Fibroblast of lung (primary cell): ENCODE measurements at regions not wholly inside any gene's neighbourhood (a gene's known extent, or its start where the extent isn't known, plus 50 kb on each side); places are given as distances from the start of the nearest gene placed in this dataset.

Experiments
- DNase-seq, 2 donors: peaks; one replicate each; pipeline versions ENCODE4 v3.0.0 to v3.0.0-alpha.2; 2010; ENCODE audit warnings: low read depth in 2 of 2
- H2AFZ ChIP-seq: 2 replicates; pipeline ENCODE4 v1.5.1; 2012; ENCODE audit warnings: low read length, control low read depth, inconsistent platforms
- H3K27ac ChIP-seq: 2 replicates; pipeline ENCODE4 v1.5.1; 2011; ENCODE audit warnings: low read length, control low read depth; ENCODE audit not compliant: insufficient read depth
- H3K27me3 ChIP-seq: 2 replicates; pipeline ENCODE4 v1.5.1; 2011; ENCODE audit warnings: mild to moderate bottlenecking, low read length; ENCODE audit not compliant: control insufficient read depth, insufficient read depth
- H3K36me3 ChIP-seq: 2 replicates; pipeline ENCODE4 v1.5.1; 2011; ENCODE audit warnings: low read length; ENCODE audit not compliant: control insufficient read depth, insufficient read depth
- H3K4me1 ChIP-seq: 2 replicates; pipeline ENCODE4 v1.5.1; 2011; ENCODE audit warnings: low read length; ENCODE audit not compliant: control insufficient read depth, insufficient read depth; ENCODE audit errors: extremely low read depth
- H3K4me2 ChIP-seq: 2 replicates; pipeline ENCODE4 v1.5.1; 2011; ENCODE audit warnings: low read length, control low read depth; ENCODE audit not compliant: insufficient read depth; ENCODE audit errors: extremely low read depth
- H3K4me3 ChIP-seq, 4 experiments: fragments of 200-600 bp in 1 of 4; sonication (generic) in 1 of 4; replicated peaks in 1 of 4; 2 replicates each; pipeline ENCODE4 v1.5.1; 2011 to 2016; ENCODE audit warnings: low read length in 4 of 4, low read depth in 3 of 4, mild to moderate bottlenecking in 3 of 4, control low read depth in 2 of 4, inconsistent platforms in 1 of 4, mixed read lengths in 1 of 4; ENCODE audit not compliant: insufficient read depth in 1 of 4; ENCODE audit errors: control extremely low read depth in 1 of 4
- H3K79me2 ChIP-seq: 2 replicates; pipeline ENCODE4 v1.5.1; 2012; ENCODE audit warnings: mild to moderate bottlenecking, low read length, inconsistent platforms; ENCODE audit not compliant: control insufficient read depth, insufficient read depth
- H3K9ac ChIP-seq: 2 replicates; pipeline ENCODE4 v1.5.1; 2011; ENCODE audit warnings: mild to moderate bottlenecking, low read length, control low read depth; ENCODE audit not compliant: insufficient read depth
- H3K9me3 ChIP-seq: 2 replicates; pipeline ENCODE4 v1.5.1; 2012; ENCODE audit warnings: low read depth, low read length; ENCODE audit not compliant: control insufficient read depth, insufficient read depth
- H4K20me1 ChIP-seq: 2 replicates; pipeline ENCODE4 v1.5.1; 2011; ENCODE audit warnings: low read length; ENCODE audit not compliant: control insufficient read depth, insufficient read depth; ENCODE audit errors: extremely low read depth
- CTCF ChIP-seq, 2 donors: IDR thresholded peaks in 1 of 2; conservative IDR thresholded peaks in 1 of 2; 1 replicate in 1 of 2; 2 replicates in 1 of 2; pipeline ENCODE4 v1.5.1; 2011 to 2012; ENCODE audit warnings: low read length in 2 of 2, control low read depth in 1 of 2, inconsistent platforms in 1 of 2, low read depth in 1 of 2, mild to moderate bottlenecking in 1 of 2
- EZH2 ChIP-seq: IDR thresholded peaks from 2 replicates; pipeline ENCODE4 v1.5.1; 2012; ENCODE audit warnings: low read length, control low read depth, mild to moderate bottlenecking; ENCODE audit errors: missing control alignments

GRCh38 chr11:80973786-80974185 lies 1533.0 kb upstream of the TENM4 start:
- Histone ChIP-seq H2AFZ (no peak overlapping the region), H3K9me3 (no peaks in the 10 kb centered on the region), H3K4me2 (no peak overlapping the region), H3K27me3 (no peaks in the 10 kb centered on the region), H3K27ac (no peak overlapping the region), H3K36me3 (no peaks in the 10 kb centered on the region), H3K4me1 (no peaks in the 10 kb centered on the region), H3K4me3 (no peak overlapping the region), H3K79me2 (no peaks in the 10 kb centered on the region), H4K20me1 (no peaks in the 10 kb centered on the region), H3K9ac (no peak overlapping the region)
- TF ChIP-seq CTCF (conservative IDR thresholded peaks at IDR 0.05 in 1 of 2, IDR thresholded peaks at IDR 0.05 in 1 of 2; ENCODE audit: low read depth in 1 of 2, low read length in 2 of 2): no peak
- no peak for TF ChIP-seq EZH2
- no peak for DNase-seq

GRCh38 chr11:80970037-80970436 lies 1529.2 kb upstream of the TENM4 start:
- Histone ChIP-seq H2AFZ (no peak overlapping the region), H3K36me3 (no peaks in the 10 kb centered on the region), H3K27me3 (no peaks in the 10 kb centered on the region), H3K27ac (no peak overlapping the region), H3K79me2 (no peaks in the 10 kb centered on the region), H3K4me2 (no peak overlapping the region), H3K9me3 (no peaks in the 10 kb centered on the region), H3K4me3 (no peak overlapping the region), H3K4me1 (no peaks in the 10 kb centered on the region), H3K9ac (no peak overlapping the region), H4K20me1 (no peaks in the 10 kb centered on the region)
- TF ChIP-seq EZH2 (no peak), CTCF (conservative IDR thresholded peaks at IDR 0.05 in 1 of 2, IDR thresholded peaks at IDR 0.05 in 1 of 2; ENCODE audit: low read depth in 1 of 2, low read length in 2 of 2) (no peak)
- peak in 1 of 2 donors; percentile 11 for DNase-seq

GRCh38 chr11:80967649-80968048 lies 1526.8 kb upstream of the TENM4 start:
- Histone ChIP-seq H3K4me3 (peak overlapping the region in 2 of 4 experiments; percentile 19 to 27), H3K79me2 (no peaks in the 10 kb centered on the region), H4K20me1 (no peaks in the 10 kb centered on the region), H3K36me3 (no peaks in the 10 kb centered on the region), H3K4me1 (no peaks in the 10 kb centered on the region), H3K9ac (no peak overlapping the region), H3K4me2 (peak overlapping the region; percentile 13), H3K27me3 (no peaks in the 10 kb centered on the region), H3K27ac (no peak overlapping the region), H2AFZ (peak overlapping the region; percentile 57), H3K9me3 (no peaks in the 10 kb centered on the region)
- no peak for DNase-seq
- TF ChIP-seq CTCF (conservative IDR thresholded peaks at IDR 0.05 in 1 of 2, IDR thresholded peaks at IDR 0.05 in 1 of 2; ENCODE audit: low read depth in 1 of 2, low read length in 2 of 2): no peak
- no peak for TF ChIP-seq EZH2
